ENCODE measurements at regions not wholly inside any gene's neighbourhood (a gene's known extent, or its start where the extent isn't known, plus 50 kb on each side); places are given as distances from the start of the nearest gene placed in this dataset.

DNA sequence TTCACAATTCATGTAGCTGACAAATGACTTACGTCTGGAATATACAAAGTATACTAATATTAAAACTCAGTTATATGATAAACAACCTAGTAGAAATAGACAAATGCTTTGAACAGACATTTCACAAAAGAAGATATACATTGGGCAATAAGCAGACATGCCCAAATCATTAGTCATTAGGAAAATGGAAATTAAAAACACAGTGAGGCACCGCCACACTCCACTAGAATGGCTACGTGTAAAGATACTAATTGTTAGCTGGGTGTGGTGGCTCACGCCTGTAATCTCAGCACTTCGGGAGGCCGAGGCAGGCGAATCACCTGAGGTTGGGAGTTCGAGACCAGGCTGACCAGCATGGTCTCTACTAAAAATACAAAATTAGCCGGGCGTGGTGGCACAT lies 248.9 kb upstream of the TMEM132C start:
- no peak for TF ChIP-seq POLR2AphosphoS5 (IDR thresholded peaks at IDR 0.05; ENCODE audit: low read depth)
- TF ChIP-seq, protein P1, sequence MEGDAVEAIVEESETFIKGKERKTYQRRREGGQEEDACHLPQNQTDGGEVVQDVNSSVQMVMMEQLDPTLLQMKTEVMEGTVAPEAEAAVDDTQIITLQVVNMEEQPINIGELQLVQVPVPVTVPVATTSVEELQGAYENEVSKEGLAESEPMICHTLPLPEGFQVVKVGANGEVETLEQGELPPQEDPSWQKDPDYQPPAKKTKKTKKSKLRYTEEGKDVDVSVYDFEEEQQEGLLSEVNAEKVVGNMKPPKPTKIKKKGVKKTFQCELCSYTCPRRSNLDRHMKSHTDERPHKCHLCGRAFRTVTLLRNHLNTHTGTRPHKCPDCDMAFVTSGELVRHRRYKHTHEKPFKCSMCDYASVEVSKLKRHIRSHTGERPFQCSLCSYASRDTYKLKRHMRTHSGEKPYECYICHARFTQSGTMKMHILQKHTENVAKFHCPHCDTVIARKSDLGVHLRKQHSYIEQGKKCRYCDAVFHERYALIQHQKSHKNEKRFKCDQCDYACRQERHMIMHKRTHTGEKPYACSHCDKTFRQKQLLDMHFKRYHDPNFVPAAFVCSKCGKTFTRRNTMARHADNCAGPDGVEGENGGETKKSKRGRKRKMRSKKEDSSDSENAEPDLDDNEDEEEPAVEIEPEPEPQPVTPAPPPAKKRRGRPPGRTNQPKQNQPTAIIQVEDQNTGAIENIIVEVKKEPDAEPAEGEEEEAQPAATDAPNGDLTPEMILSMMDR (IDR thresholded peaks at IDR 0.05; ENCODE audit: insufficient read depth, low read length), result no peak

All from HL-60 (cell line).